H1 (cell line): ENCODE measurements at regions not wholly inside any gene's neighbourhood (a gene's known extent, or its start where the extent isn't known, plus 50 kb on each side); places are given as distances from the start of the nearest gene placed in this dataset.

Experiments
- EP300 ChIP-seq, 2 experiments: IDR thresholded peaks; 1 replicate in 1 of 2; 2 replicates in 1 of 2; pipeline ENCODE4 v1.6.1; 2011 to 2012; ENCODE audit warnings: low read depth in 2 of 2, low read length in 2 of 2, mild to moderate bottlenecking in 2 of 2, borderline replicate concordance in 1 of 2, inconsistent platforms in 1 of 2, moderate library complexity in 1 of 2
- HDAC2 ChIP-seq, 2 experiments: fragments of 300-600 bp in 1 of 2; sonication (generic) in 1 of 2; IDR thresholded peaks; 2 replicates each; pipeline ENCODE4 v1.6.1; 2011 to 2012; ENCODE audit warnings: low read depth in 2 of 2, low read length in 2 of 2, mild to moderate bottlenecking in 2 of 2, moderate library complexity in 2 of 2, borderline replicate concordance in 1 of 2, inconsistent platforms in 1 of 2
- JUND ChIP-seq: IDR thresholded peaks from 2 replicates; pipeline ENCODE4 v1.6.1; 2011; ENCODE audit warnings: mild to moderate bottlenecking, improper control_type of control experiment, low read length
- NANOG ChIP-seq: IDR thresholded peaks from 2 replicates; pipeline ENCODE4 v1.6.1; 2011; ENCODE audit warnings: low read length, low read depth, mild to moderate bottlenecking, inconsistent platforms; ENCODE audit not compliant: insufficient read depth, poor library complexity, severe bottlenecking
- RNF2 ChIP-seq: fragments of 200-900, 300-1000 bp; sonication (generic); IDR thresholded peaks from 2 replicates; pipeline ENCODE4 v1.7.1; 2016; ENCODE audit warnings: borderline replicate concordance, low read depth, mild to moderate bottlenecking, antibody characterized with exemption, low read length; ENCODE audit not compliant: poor library complexity, severe bottlenecking; ENCODE audit errors: missing control alignments
- SAP30 ChIP-seq: fragments of 300-600 bp; sonication (generic); IDR thresholded peaks from 2 replicates; pipeline ENCODE4 v1.7.1; 2012; ENCODE audit warnings: low read length, moderate library complexity, mild to moderate bottlenecking, inconsistent platforms; ENCODE audit not compliant: insufficient read depth, insufficient replicate concordance
- SIN3A ChIP-seq, 2 experiments: IDR thresholded peaks in 1 of 2; conservative IDR thresholded peaks in 1 of 2; 2 replicates each; pipeline ENCODE4 v1.6.1; 2011 to 2012; ENCODE audit warnings: low read length in 2 of 2, improper control_type of control experiment in 1 of 2, low read depth in 1 of 2, mild to moderate bottlenecking in 1 of 2
- YY1 ChIP-seq: IDR thresholded peaks from 2 replicates; pipeline ENCODE4 v1.6.1; 2011; ENCODE audit warnings: low read depth, mild to moderate bottlenecking, low read length
- TF ChIP-seq, protein P1 (sequence below): fragments of 300-600 bp; sonication (generic); IDR thresholded peaks from 2 replicates; pipeline ENCODE4 v1.7.1; 2012; ENCODE audit warnings: low read length, moderate library complexity, mild to moderate bottlenecking, inconsistent platforms; ENCODE audit not compliant: insufficient replicate concordance

DNA sequence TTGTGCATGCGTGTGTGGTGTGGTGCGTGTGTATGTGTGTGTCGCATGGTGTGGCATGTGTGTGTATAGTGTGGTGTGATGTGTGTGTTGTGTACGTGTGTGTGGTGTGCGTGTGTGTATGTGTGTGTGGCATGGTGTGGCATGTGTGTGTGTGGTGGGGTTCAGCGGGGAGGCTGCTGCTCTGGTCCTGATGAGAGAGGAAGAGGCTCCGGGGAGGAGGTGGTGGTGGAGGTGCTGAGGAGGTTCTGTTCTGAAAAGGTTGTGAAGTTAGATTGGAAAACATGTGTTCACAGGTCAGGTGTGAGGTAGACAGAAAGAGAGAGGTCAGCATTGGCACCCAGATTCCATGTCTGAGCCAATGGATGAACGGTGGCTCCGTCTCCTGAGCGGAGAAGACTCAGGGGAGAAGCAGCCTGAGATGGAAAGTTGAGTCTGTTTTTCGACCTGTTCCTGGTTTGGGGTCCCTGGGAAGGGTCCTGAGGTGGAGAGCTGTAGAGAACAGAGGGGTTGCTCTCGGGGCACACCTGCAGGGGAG lies 67.2 kb upstream of the HDAC4 start (continued):
- TF ChIP-seq, protein P1, sequence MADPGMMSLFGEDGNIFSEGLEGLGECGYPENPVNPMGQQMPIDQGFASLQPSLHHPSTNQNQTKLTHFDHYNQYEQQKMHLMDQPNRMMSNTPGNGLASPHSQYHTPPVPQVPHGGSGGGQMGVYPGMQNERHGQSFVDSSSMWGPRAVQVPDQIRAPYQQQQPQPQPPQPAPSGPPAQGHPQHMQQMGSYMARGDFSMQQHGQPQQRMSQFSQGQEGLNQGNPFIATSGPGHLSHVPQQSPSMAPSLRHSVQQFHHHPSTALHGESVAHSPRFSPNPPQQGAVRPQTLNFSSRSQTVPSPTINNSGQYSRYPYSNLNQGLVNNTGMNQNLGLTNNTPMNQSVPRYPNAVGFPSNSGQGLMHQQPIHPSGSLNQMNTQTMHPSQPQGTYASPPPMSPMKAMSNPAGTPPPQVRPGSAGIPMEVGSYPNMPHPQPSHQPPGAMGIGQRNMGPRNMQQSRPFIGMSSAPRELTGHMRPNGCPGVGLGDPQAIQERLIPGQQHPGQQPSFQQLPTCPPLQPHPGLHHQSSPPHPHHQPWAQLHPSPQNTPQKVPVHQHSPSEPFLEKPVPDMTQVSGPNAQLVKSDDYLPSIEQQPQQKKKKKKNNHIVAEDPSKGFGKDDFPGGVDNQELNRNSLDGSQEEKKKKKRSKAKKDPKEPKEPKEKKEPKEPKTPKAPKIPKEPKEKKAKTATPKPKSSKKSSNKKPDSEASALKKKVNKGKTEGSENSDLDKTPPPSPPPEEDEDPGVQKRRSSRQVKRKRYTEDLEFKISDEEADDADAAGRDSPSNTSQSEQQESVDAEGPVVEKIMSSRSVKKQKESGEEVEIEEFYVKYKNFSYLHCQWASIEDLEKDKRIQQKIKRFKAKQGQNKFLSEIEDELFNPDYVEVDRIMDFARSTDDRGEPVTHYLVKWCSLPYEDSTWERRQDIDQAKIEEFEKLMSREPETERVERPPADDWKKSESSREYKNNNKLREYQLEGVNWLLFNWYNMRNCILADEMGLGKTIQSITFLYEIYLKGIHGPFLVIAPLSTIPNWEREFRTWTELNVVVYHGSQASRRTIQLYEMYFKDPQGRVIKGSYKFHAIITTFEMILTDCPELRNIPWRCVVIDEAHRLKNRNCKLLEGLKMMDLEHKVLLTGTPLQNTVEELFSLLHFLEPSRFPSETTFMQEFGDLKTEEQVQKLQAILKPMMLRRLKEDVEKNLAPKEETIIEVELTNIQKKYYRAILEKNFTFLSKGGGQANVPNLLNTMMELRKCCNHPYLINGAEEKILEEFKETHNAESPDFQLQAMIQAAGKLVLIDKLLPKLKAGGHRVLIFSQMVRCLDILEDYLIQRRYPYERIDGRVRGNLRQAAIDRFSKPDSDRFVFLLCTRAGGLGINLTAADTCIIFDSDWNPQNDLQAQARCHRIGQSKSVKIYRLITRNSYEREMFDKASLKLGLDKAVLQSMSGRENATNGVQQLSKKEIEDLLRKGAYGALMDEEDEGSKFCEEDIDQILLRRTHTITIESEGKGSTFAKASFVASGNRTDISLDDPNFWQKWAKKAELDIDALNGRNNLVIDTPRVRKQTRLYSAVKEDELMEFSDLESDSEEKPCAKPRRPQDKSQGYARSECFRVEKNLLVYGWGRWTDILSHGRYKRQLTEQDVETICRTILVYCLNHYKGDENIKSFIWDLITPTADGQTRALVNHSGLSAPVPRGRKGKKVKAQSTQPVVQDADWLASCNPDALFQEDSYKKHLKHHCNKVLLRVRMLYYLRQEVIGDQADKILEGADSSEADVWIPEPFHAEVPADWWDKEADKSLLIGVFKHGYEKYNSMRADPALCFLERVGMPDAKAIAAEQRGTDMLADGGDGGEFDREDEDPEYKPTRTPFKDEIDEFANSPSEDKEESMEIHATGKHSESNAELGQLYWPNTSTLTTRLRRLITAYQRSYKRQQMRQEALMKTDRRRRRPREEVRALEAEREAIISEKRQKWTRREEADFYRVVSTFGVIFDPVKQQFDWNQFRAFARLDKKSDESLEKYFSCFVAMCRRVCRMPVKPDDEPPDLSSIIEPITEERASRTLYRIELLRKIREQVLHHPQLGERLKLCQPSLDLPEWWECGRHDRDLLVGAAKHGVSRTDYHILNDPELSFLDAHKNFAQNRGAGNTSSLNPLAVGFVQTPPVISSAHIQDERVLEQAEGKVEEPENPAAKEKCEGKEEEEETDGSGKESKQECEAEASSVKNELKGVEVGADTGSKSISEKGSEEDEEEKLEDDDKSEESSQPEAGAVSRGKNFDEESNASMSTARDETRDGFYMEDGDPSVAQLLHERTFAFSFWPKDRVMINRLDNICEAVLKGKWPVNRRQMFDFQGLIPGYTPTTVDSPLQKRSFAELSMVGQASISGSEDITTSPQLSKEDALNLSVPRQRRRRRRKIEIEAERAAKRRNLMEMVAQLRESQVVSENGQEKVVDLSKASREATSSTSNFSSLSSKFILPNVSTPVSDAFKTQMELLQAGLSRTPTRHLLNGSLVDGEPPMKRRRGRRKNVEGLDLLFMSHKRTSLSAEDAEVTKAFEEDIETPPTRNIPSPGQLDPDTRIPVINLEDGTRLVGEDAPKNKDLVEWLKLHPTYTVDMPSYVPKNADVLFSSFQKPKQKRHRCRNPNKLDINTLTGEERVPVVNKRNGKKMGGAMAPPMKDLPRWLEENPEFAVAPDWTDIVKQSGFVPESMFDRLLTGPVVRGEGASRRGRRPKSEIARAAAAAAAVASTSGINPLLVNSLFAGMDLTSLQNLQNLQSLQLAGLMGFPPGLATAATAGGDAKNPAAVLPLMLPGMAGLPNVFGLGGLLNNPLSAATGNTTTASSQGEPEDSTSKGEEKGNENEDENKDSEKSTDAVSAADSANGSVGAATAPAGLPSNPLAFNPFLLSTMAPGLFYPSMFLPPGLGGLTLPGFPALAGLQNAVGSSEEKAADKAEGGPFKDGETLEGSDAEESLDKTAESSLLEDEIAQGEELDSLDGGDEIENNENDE: no peak
- TF ChIP-seq SAP30 (no peak), YY1 (no peak), HDAC2 (IDR thresholded peaks at IDR 0.05; ENCODE audit: borderline replicate concordance in 1 of 2, low read depth in 2 of 2, low read length in 2 of 2) (no peak), SIN3A (conservative IDR thresholded peaks at IDR 0.05 in 1 of 2, IDR thresholded peaks at IDR 0.05 in 1 of 2; ENCODE audit: low read depth in 1 of 2, low read length in 2 of 2) (no peak), NANOG (no peak), EP300 (IDR thresholded peaks at IDR 0.05; ENCODE audit: borderline replicate concordance in 1 of 2, low read depth in 2 of 2, low read length in 2 of 2) (no peak), RNF2 (no peak), JUND (no peak)
